ENCODE measurements at regions not wholly inside any gene's neighbourhood (a gene's known extent, or its start where the extent isn't known, plus 50 kb on each side); places are given as distances from the start of the nearest gene placed in this dataset.

- H3K4me3 Mint-ChIP-seq: no peak overlapping the region
- DNase-seq: no peak
- H3K9me3 Mint-ChIP-seq: no peaks in the 10 kb centered on the region
- H3K9me3 ChIP-seq: no peaks in the 10 kb centered on the region
- no peaks in the 10 kb centered on the region for H3K27me3 ChIP-seq (replicated peaks in 1 of 2; ENCODE audit: control insufficient read depth in 2 of 2, extremely low read depth in 1 of 2, insufficient read depth in 2 of 2, low read length in 1 of 2)
- H3K27ac Mint-ChIP-seq: no peak overlapping the region
- H3K27me3 Mint-ChIP-seq: peaks cover 13 to 28% of the 10 kb centered on the region in 2 donors
- POLR2A ChIA-PET: no interaction called here
- CTCF ChIA-PET: no interaction called here
- H3K36me3 ChIP-seq (ENCODE audit: control insufficient read depth in 2 of 2, extremely low read depth in 1 of 2, insufficient read depth in 1 of 2, low read length in 1 of 2): no peaks in the 10 kb centered on the region
- no peak for ATAC-seq (replicated peaks in 1 of 4)
- no peaks in the 10 kb centered on the region for H3K4me1 Mint-ChIP-seq
- H3K4me3 ChIP-seq (ENCODE audit: control insufficient read depth in 1 of 2, extremely low read depth in 1 of 2, low read length in 1 of 2): no peak overlapping the region
- H3K4me1 ChIP-seq (ENCODE audit: control insufficient read depth in 1 of 2, extremely low read depth in 1 of 2, insufficient read depth in 2 of 2, low read length in 2 of 2): no peaks in the 10 kb centered on the region
- no peaks in the 10 kb centered on the region for H3K36me3 Mint-ChIP-seq
- 91% methylated on average over 4 of the region's 5 CpGs for WGBS (ENCODE audit: insufficient coverage)
- no peak overlapping the region for H3K27ac ChIP-seq (ENCODE audit: low read length)
Observed at GRCh38 chr6:139823099-139823807, 448.8 kb upstream of the CITED2 start.

GRCh38 chr6:139821676-139822223 is 447.3 kb upstream of the CITED2 start:
- no peaks in the 10 kb centered on the region for H3K36me3 Mint-ChIP-seq
- no peaks in the 10 kb centered on the region for H3K4me1 Mint-ChIP-seq
- peaks cover 15 to 35% of the 10 kb centered on the region in 2 donors for H3K27me3 Mint-ChIP-seq
- Histone ChIP-seq H3K4me3 (ENCODE audit: control insufficient read depth in 1 of 2, extremely low read depth in 1 of 2, low read length in 1 of 2) (no peak overlapping the region), H3K4me1 (ENCODE audit: control insufficient read depth in 1 of 2, extremely low read depth in 1 of 2, insufficient read depth in 2 of 2, low read length in 2 of 2) (no peaks in the 10 kb centered on the region), H3K36me3 (ENCODE audit: control insufficient read depth in 2 of 2, extremely low read depth in 1 of 2, insufficient read depth in 1 of 2, low read length in 1 of 2) (no peaks in the 10 kb centered on the region), H3K27ac (ENCODE audit: low read length) (no peak overlapping the region), H3K9me3 (no peaks in the 10 kb centered on the region), H3K27me3 (replicated peaks in 1 of 2; ENCODE audit: control insufficient read depth in 2 of 2, extremely low read depth in 1 of 2, insufficient read depth in 2 of 2, low read length in 1 of 2) (no peaks in the 10 kb centered on the region)
- CTCF ChIA-PET: no interaction called here
- no peak overlapping the region for H3K27ac Mint-ChIP-seq
- ATAC-seq (replicated peaks in 1 of 4) (no peak), DNase-seq (no peak)
- H3K4me3 Mint-ChIP-seq: no peak overlapping the region
- H3K9me3 Mint-ChIP-seq: no peaks in the 10 kb centered on the region
- 100% methylated on average over 1 of the region's 2 CpGs for WGBS (ENCODE audit: insufficient coverage)
- POLR2A ChIA-PET: no interaction called here

- no peaks in the 10 kb centered on the region for H3K4me1 ChIP-seq (ENCODE audit: control insufficient read depth in 1 of 2, extremely low read depth in 1 of 2, insufficient read depth in 2 of 2, low read length in 2 of 2)
- ChIA-PET CTCF (no interaction called here), POLR2A (interaction anchor here in 1 of 2 donors (0.6 kb wide), 1 partner anchor 69 kb away, joined by 3 read pairs; no protein-coding TSS in a partner anchor)
- H3K27me3 ChIP-seq (replicated peaks in 1 of 2; ENCODE audit: control insufficient read depth in 2 of 2, extremely low read depth in 1 of 2, insufficient read depth in 2 of 2, low read length in 1 of 2): no peaks in the 10 kb centered on the region
- no peaks in the 10 kb centered on the region for H3K36me3 ChIP-seq (ENCODE audit: control insufficient read depth in 2 of 2, extremely low read depth in 1 of 2, insufficient read depth in 1 of 2, low read length in 1 of 2)
- H3K27ac Mint-ChIP-seq: no peak overlapping the region
- H3K4me3 Mint-ChIP-seq: no peak overlapping the region
- no peak for ATAC-seq (replicated peaks in 1 of 4)
- peaks cover 14 to 38% of the 10 kb centered on the region in 2 donors for H3K27me3 Mint-ChIP-seq
- H3K4me1 Mint-ChIP-seq: no peaks in the 10 kb centered on the region
- no peak overlapping the region for H3K4me3 ChIP-seq (ENCODE audit: control insufficient read depth in 1 of 2, extremely low read depth in 1 of 2, low read length in 1 of 2)
- H3K9me3 Mint-ChIP-seq: no peaks in the 10 kb centered on the region
- H3K36me3 Mint-ChIP-seq: no peaks in the 10 kb centered on the region
- H3K27ac ChIP-seq (ENCODE audit: low read length): no peak overlapping the region
- H3K9me3 ChIP-seq: no peaks in the 10 kb centered on the region
- no peak for DNase-seq
- WGBS (ENCODE audit: insufficient coverage): no CpG with 5 or more reads among the region's 1 CpG
Observed at GRCh38 chr6:139820210-139820609, 445.8 kb upstream of the CITED2 start.

GRCh38 chr6:139819776-139820175 is 445.3 kb upstream of the CITED2 start:
- Histone ChIP-seq H3K4me3 (ENCODE audit: control insufficient read depth in 1 of 2, extremely low read depth in 1 of 2, low read length in 1 of 2) (no peak overlapping the region), H3K36me3 (ENCODE audit: control insufficient read depth in 2 of 2, extremely low read depth in 1 of 2, insufficient read depth in 1 of 2, low read length in 1 of 2) (no peaks in the 10 kb centered on the region), H3K27ac (ENCODE audit: low read length) (no peak overlapping the region), H3K9me3 (no peaks in the 10 kb centered on the region), H3K27me3 (replicated peaks in 1 of 2; ENCODE audit: control insufficient read depth in 2 of 2, extremely low read depth in 1 of 2, insufficient read depth in 2 of 2, low read length in 1 of 2) (no peaks in the 10 kb centered on the region), H3K4me1 (ENCODE audit: control insufficient read depth in 1 of 2, extremely low read depth in 1 of 2, insufficient read depth in 2 of 2, low read length in 2 of 2) (no peaks in the 10 kb centered on the region)
- H3K27ac Mint-ChIP-seq: no peak overlapping the region
- H3K4me1 Mint-ChIP-seq: no peaks in the 10 kb centered on the region
- ChIA-PET POLR2A (interaction anchor here in 1 of 2 donors (0.6 kb wide), 1 partner anchor 68 kb away, joined by 3 read pairs; no protein-coding TSS in a partner anchor), CTCF (no interaction called here)
- H3K9me3 Mint-ChIP-seq: no peaks in the 10 kb centered on the region
- H3K4me3 Mint-ChIP-seq: no peak overlapping the region
- H3K27me3 Mint-ChIP-seq: peaks cover 14 to 38% of the 10 kb centered on the region in 2 donors
- ATAC-seq (replicated peaks in 1 of 4): no peak
- H3K36me3 Mint-ChIP-seq: no peaks in the 10 kb centered on the region
- 73% methylated on average over 3 of the region's 4 CpGs for WGBS (ENCODE audit: insufficient coverage)
- DNase-seq: no peak

- CTCF ChIA-PET: no interaction called here
Observed at GRCh38 chr6:139812939-139813338, 438.5 kb upstream of the CITED2 start.

GRCh38 chr6:139801571-139802321 is 427.3 kb upstream of the CITED2 start:
- Mint-ChIP-seq H3K4me1 (no peaks in the 10 kb centered on the region), H3K4me3 (no peak overlapping the region), H3K27me3 (peaks cover 3 to 21% of the 10 kb centered on the region in 2 donors), H3K9me3 (peaks cover 0 to 1% (median 0%) of the 10 kb centered on the region in 3 donors), H3K27ac (no peak overlapping the region), H3K36me3 (no peaks in the 10 kb centered on the region)
- Histone ChIP-seq H3K27ac (ENCODE audit: low read length) (no peak overlapping the region), H3K9me3 (no peaks in the 10 kb centered on the region), H3K4me3 (ENCODE audit: control insufficient read depth in 1 of 2, extremely low read depth in 1 of 2, low read length in 1 of 2) (no peak overlapping the region), H3K27me3 (replicated peaks in 1 of 2; ENCODE audit: control insufficient read depth in 2 of 2, extremely low read depth in 1 of 2, insufficient read depth in 2 of 2, low read length in 1 of 2) (peaks cover 0 to 12% of the 10 kb centered on the region in 2 experiments), H3K36me3 (ENCODE audit: control insufficient read depth in 2 of 2, extremely low read depth in 1 of 2, insufficient read depth in 1 of 2, low read length in 1 of 2) (no peaks in the 10 kb centered on the region), H3K4me1 (ENCODE audit: control insufficient read depth in 1 of 2, extremely low read depth in 1 of 2, insufficient read depth in 2 of 2, low read length in 2 of 2) (no peaks in the 10 kb centered on the region)
- no peak for ATAC-seq (replicated peaks in 1 of 4)
- POLR2A ChIA-PET: no interaction called here
- 83% methylated on average over 1 of the region's 2 CpGs for WGBS (ENCODE audit: insufficient coverage)
- CTCF ChIA-PET: no interaction called here
- DNase-seq: no peak

More at GRCh38 chr6:139812939-139813338, 438.5 kb upstream of the CITED2 start:
- Mint-ChIP-seq H3K27ac (no peak overlapping the region), H3K4me3 (no peak overlapping the region), H3K36me3 (no peaks in the 10 kb centered on the region), H3K27me3 (peaks cover 9 to 31% of the 10 kb centered on the region in 2 donors), H3K9me3 (no peaks in the 10 kb centered on the region), H3K4me1 (no peaks in the 10 kb centered on the region)
- Histone ChIP-seq H3K4me1 (ENCODE audit: control insufficient read depth in 1 of 2, extremely low read depth in 1 of 2, insufficient read depth in 2 of 2, low read length in 2 of 2) (no peaks in the 10 kb centered on the region), H3K27ac (ENCODE audit: low read length) (no peak overlapping the region), H3K27me3 (replicated peaks in 1 of 2; ENCODE audit: control insufficient read depth in 2 of 2, extremely low read depth in 1 of 2, insufficient read depth in 2 of 2, low read length in 1 of 2) (no peaks in the 10 kb centered on the region), H3K36me3 (ENCODE audit: control insufficient read depth in 2 of 2, extremely low read depth in 1 of 2, insufficient read depth in 1 of 2, low read length in 1 of 2) (no peaks in the 10 kb centered on the region), H3K9me3 (no peaks in the 10 kb centered on the region), H3K4me3 (ENCODE audit: control insufficient read depth in 1 of 2, extremely low read depth in 1 of 2, low read length in 1 of 2) (no peak overlapping the region)
- POLR2A ChIA-PET: no interaction called here
- ATAC-seq (replicated peaks in 1 of 4) (no peak), DNase-seq (no peak)
- no CpG with 5 or more reads among the region's 3 CpGs for WGBS (ENCODE audit: insufficient coverage)

All from T-cell (primary cell).